GM18861 (cell line): ENCODE measurements at regions not wholly inside any gene's neighbourhood (a gene's known extent, or its start where the extent isn't known, plus 50 kb on each side); places are given as distances from the start of the nearest gene placed in this dataset.
"Not testable (repeated sequence)": the region's sequence is repeated elsewhere in the genome, so short reads cannot be mapped to it uniquely, and the experiment has no call there.

Source experiments
- ATAC-seq: cut with Tn5 transposase; IDR thresholded peaks from one replicate; pipeline ENCODE4 v1.9.1; 2021; ENCODE audit not compliant: unreplicated experiment

- ATAC-seq, result no peak
Measured at GRCh38 chr7:114364151-114364550, 50.5 kb upstream of the FOXP2 start.

DNA sequence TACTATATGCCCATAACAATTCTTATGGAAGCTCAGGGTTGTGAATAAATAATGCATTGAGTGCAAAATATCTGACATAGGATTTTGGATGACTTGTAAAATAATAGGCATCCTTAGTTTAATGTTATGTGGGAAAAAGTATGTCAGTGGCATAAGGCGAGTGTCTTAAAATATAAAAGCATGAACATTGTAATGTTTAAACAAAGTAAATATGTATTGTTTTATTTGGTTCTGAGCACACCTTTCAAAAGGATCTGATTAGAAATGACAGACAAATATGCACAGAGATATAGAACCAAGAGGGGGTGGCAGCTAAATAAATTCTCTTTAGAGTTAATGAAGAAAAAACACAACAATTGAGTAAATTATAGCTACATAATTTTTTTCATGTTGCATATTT, 51.3 kb upstream of the FOXP2 start:
- no peak for ATAC-seq

- ATAC-seq, result no peak
Measured at GRCh38 chr7:114358911-114359310, 55.7 kb upstream of the FOXP2 start.

- ATAC-seq, result no peak
Measured at GRCh38 chr7:114356133-114356532, 58.5 kb upstream of the FOXP2 start.

DNA sequence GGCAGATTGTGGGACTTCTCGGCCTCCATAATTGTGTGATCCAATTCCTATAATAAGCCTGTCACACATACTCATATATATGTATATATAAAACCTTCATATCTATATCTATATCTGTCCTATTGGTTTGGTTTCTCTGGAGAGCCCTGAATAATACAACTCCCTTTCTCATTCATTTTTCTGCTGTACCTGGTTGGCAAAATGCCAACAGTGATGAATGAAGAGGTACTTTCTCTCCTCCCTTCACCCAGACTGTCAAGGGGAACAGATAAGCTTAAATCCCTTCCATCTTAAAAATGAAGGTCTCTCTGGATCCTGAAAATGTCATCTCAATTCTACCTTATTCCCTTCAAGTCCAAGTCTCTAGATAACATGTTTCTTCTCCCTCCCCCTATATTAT, 60.3 kb upstream of the FOXP2 start:
- no peak for ATAC-seq

DNA sequence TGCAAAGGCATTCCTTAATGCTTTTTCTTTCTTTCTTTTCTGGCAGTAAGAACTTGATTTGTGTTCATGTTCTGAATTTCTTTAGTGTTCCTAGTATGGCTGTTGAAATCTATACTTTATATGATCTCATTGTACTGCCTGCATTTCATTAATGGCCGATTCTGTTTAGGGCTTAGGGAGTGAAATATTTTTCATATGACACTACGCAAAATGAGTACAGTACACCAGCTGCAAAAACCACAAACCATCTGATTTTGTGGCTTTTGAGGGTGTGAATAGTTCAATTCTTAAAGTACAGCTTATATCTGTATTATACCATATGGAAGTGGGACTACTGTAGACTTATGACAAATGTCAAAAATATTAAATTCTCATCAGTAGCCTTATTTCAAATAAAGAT, 69.1 kb upstream of the FOXP2 start:
- no peak for ATAC-seq

DNA sequence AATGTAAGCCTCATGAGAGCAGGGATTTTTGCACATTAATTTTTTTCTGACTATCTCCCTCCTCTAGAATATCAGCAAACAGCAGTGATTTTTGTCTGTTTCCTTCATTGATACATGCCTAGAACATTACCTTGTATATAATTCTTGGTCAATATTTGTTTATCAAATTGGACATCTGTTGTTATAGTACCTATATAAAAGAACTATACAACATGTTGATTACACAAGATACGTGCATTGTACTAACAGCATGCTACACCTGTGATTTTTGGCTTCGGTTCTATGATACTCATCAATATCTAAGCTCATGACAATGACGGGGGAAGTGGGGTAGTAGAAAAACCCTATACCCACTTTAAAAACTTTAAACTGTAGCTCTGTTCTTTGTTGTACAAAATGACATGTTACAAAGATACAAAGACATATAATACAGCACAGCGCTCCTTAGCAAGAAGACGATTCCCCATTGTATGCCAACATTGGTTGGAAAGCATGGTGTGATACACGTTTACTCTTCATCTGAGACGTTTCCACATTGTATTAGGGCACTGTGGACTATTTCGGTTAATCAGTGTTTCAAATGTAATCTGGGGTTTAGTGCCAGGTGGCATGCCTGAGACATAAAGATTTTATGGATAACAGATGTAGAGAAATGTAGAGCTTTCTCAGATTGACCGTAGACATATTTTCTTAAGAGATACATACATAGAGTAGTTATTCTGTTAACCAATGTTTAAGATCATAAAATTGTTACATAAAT, 70.5 kb upstream of the FOXP2 start:
- no peak for ATAC-seq

DNA sequence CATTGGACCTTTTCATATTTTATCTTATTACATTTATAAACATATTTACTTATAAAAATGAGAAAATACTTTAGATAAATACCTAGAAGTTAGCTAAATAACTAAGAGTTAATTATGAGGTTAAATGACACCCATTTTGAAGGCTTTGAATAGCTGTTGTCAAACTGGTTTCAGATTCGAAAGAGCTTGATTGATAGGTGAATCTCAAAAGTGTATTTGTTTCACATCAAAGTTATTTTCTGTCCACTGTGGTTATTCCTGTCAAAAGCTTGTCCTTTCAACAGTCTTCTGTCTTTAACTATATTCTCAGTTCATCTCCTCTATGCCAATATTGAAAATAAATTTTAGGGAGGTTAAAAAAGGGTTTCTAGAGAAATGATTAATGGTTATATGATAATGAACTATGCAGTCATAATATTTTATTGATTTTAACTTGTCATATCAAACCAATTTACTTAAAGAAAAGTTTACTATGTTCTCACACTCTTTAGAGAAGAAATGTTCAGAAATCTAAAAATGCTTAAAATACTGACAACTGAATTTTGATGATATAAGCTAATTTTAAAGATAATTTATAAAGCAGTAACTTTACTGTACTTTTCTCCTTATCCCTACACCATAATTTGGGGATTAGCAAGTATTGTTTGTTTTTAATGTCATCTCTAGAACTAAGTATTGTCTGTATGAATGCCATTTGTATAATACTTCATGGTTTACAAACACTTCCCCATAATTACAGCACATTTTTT, 72.0 kb upstream of the FOXP2 start:
- ATAC-seq, result no peak

GRCh38 chr7:114341648-114342047, 73.0 kb upstream of the FOXP2 start:
- ATAC-seq, result no peak

DNA sequence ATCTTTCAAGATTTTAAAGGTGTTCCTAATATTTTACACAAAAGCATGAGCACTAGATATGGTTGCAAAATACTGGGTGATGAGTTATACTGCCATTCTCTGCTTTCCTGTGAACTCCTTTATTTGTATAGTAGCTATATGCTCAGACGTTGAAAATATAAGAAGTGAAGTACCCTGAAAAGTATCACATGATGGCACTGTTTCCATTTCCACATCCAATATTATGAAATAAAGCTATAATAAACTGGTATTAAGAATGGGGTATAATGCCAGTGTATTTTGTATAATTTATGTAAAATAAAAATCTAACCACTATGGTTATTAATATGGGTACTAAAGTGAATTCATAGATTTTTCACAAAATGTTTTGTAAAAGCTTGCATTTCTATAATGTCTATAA, 79.6 kb upstream of the FOXP2 start:
- ATAC-seq, result no peak

DNA sequence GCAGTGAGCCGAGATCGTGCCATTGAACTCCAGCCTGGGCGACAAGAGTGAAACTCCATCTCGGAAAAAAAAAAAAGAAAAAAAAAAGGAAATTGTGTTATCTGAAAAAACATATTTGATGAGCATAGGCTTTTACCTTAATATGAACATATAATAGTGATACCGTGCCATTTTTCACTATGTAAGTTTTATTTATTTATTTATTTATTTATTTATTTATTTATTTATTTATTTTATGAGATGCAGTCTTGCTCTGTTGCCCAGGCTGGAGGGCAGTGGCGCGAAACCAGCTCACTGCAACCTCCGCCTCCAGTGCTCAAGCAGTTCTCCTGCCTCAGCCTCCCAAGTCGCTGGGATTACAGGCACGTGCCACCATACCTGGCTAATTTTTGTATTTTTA, 85.2 kb upstream of the FOXP2 start:
- not testable (repeated sequence) for ATAC-seq

GRCh38 chr7:114317450-114318098, 97.0 kb upstream of the FOXP2 start:
- ATAC-seq, result no peak

GRCh38 chr7:114312649-114313048, 102.0 kb upstream of the FOXP2 start:
- ATAC-seq, result no peak

DNA sequence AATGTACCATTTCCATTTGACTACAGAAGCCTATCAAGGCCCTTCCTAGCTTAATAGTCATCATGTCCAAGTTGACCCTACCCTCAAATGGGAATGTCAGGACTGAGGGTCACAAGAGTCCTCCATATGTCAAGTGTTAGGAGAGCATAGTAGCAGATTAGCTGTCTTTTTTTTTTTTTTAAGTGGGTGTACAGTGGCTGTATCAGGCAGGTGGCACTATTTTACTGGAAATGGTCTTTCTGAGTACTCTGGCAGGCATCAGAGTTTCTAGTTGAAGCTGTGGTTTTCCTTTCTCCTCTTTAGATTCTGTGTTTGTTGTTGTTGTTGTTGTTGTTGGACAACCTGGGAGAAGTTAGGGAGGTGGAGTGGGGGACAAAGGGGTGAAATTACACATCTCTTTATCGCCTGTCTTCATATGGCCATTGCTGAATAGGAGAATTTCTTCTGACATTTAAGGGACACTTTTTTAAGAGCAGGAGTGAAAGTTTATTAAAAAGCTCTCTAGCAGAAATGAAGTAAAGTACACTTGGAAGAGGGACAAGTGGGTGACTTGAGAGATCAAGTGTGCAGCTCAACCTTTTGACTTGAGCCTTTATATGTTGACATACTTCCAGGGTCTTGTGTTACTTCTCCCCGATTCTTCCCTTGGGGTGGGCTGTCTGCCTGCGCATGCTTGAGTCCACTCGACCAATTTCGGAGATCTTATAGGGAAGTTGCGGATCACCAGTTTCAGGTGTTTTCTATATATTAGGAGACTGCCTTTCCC, 104.1 kb upstream of the FOXP2 start:
- no peak for ATAC-seq

GRCh38 chr7:114309729-114310128, 104.9 kb upstream of the FOXP2 start:
- ATAC-seq, result no peak

DNA sequence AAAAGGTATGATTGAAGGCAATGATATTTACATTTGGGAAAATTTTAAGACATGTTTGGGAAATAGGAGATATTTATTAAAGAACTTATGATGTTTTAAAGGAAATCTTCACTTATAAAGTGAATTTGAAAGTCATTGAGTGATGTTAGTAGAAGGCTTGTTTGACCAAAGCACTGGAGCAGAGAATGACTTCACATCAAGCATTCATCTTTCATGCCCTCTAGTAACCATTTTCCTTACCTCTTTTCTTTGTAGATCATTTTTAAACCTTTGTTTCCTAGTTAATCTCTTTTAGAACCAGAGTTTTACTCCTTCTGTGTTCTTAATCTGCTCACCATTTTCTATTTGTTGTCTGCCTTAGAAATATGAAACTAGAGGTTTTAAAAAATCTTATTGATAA, 111.3 kb upstream of the FOXP2 start:
- ATAC-seq, result no peak

GRCh38 chr7:114302858-114303257, 111.8 kb upstream of the FOXP2 start:
- no peak for ATAC-seq

- no peak for ATAC-seq
Measured at GRCh38 chr7:114298011-114298410, 116.6 kb upstream of the FOXP2 start.

- ATAC-seq, result no peak
Measured at GRCh38 chr7:114297121-114297520, 117.5 kb upstream of the FOXP2 start.

DNA sequence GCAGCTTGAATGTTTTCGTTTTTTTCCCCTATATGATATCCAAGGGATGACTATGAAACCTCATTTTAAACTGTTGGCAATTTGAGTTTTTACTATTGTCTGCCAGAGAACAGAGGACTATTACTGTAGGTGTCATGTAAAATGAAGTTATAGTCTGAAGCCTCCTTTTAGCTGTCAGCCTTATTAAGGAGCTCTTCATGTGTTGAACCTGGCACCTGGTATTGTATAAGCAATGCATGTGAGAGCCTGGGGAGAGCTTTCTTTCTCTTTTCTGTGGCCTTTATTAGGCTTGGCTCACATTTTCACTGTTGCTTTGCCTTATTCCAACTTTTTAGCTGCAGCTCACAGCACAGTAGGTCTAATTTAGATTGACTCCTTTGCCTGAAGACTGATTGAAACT, 119.1 kb upstream of the FOXP2 start:
- no peak for ATAC-seq

- no peak for ATAC-seq
Measured at GRCh38 chr7:114294036-114294435, 120.6 kb upstream of the FOXP2 start.
